ENCODE measurements at regions not wholly inside any gene's neighbourhood (a gene's known extent, or its start where the extent isn't known, plus 50 kb on each side); places are given as distances from the start of the nearest gene placed in this dataset.
A peak's percentile ranks its signal among the peaks of the same experiment; 100 is the strongest.
"Not testable (repeated sequence)": the region's sequence is repeated elsewhere in the genome, so short reads cannot be mapped to it uniquely, and the experiment has no call there.

DNA sequence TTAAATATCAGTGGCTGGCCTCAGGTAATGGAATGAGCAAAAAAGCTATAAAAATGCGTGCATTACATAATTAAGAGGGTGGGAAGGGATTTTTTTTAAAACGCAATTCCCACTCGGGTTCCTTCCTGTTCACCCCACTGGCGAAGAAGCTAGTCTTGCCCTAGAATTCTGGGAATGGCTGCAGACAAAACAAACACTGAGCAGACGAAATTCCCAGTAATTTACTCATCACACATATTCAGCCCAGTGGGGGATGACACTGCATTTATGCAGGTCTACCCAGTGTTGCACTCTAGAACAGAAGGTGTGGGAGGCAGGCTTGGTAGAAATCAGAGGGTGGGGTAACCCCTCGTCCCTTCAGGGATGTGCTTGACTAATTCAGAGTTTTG, 2695.0 kb upstream of the DEFB115 start:
- ATAC-seq (ENCODE audit: low FRiP score) = no peak
- no peak for DNase-seq (ENCODE audit: low spot score)
- TF ChIP-seq, protein P1, sequence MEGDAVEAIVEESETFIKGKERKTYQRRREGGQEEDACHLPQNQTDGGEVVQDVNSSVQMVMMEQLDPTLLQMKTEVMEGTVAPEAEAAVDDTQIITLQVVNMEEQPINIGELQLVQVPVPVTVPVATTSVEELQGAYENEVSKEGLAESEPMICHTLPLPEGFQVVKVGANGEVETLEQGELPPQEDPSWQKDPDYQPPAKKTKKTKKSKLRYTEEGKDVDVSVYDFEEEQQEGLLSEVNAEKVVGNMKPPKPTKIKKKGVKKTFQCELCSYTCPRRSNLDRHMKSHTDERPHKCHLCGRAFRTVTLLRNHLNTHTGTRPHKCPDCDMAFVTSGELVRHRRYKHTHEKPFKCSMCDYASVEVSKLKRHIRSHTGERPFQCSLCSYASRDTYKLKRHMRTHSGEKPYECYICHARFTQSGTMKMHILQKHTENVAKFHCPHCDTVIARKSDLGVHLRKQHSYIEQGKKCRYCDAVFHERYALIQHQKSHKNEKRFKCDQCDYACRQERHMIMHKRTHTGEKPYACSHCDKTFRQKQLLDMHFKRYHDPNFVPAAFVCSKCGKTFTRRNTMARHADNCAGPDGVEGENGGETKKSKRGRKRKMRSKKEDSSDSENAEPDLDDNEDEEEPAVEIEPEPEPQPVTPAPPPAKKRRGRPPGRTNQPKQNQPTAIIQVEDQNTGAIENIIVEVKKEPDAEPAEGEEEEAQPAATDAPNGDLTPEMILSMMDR (IDR thresholded peaks at IDR 0.05) = no peak

DNA sequence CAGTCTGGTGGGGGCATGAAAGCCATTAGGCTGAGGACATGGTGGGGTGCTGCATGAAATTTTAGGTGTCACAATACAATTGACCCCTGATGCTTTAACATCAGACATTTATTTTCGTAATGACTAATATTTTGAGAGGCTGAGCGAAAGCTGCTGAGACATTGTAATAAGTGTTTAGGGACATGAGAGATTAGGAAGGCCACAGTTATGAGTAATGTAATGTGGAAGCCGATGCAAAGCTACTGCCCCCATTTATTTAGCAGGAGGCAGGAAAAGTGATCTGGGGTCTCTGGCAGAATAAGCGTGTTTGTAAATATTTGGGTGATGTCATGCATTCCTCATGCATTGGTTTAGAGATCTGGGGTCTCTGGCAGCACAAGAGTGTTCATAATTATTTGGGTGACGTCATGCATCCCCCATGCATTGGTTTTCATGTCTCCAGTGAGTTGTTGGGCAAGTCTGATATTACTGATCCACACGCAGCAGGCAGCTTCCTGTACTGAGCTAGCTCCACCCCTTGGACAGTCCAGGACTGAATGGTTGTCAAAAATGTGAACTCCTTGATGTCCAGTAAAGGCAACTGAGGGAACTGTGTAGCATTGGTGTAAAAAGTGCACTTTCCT, 2694.5 kb upstream of the DEFB115 start:
- ATAC-seq (ENCODE audit: low FRiP score) = not testable (repeated sequence)

DNA sequence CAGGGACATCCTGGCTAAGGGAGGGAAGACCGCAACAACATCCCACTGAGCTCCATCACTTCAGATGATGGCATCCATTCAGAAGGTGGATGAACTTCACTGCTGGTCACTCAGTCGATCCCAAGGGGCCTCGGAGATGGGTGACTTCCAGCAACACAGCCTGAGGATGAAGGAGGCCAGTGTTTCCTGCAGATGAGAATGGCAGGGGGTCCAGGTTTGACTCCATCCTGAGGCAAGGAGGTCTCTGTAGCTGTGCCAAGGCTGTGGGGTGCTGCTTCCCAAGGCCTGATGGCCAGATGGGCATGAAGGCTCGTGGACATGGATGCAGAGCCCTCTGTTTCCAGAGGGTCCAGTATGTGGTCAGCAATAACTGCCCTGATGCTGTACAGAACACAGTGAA, 2693.4 kb upstream of the DEFB115 start:
- DNase-seq (ENCODE audit: low spot score); ATAC-seq (ENCODE audit: low FRiP score): not testable (repeated sequence)

More for the DNA sequence above, 2694.5 kb upstream of the DEFB115 start:
- DNase-seq (ENCODE audit: low spot score) = not testable (repeated sequence)

DNA sequence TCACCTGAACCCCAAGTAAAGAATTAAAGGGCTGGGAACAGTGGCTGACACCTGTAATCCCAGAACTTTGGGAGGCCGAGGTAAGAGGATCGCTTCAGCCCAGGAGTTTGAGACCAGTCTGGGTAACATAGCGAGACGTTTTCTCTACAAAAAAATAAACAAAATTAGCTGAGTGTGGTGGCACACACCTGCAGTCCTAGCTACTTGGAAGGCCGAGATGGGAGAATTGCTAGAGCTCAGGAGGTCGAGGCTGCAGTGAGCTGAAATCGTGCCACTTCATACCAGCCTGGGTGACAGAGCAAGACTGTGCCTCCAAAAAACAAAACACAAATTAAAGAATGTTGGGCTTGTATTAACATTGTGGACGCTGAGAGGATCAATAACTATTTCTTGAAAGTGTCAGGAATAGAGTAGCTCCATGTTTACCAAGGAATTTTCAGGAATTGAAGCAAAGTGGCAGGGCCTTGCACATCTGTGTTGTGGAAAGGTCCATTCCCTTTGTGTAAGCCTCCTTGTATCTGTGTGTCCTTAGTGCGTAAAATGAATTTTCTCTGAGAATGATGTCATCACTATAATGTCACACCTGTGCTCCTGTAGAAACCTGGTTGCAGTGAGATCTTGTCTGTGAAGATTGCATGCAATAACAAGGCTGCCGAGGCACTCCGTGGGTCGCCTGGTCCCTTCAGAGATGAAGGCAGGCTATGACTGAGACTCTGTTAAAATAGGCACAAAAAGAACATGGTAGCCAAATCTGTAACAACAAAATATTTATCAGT, 2692.6 kb upstream of the DEFB115 start:
- DNase-seq (ENCODE audit: low spot score); ATAC-seq (ENCODE audit: low FRiP score): not testable (repeated sequence)

DNA sequence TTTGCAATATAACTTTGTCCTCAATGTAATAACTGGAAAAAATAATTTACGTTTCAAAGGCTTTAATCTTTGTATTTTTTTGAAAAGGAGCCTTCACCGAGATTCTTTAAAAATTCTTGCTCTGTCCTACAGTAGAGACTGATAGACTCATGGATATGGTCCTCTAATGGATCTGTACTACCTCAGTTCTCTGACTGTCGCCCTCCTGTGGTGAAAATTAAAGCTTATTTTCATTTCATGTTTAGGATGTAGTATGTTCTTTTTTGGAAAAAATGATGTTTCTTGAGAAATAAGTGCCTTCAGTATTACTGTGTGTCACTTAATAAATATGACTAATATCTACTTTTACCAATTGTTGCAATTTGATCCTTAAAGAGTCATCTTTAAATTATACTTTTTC, 2681.5 kb upstream of the DEFB115 start:
- ATAC-seq (ENCODE audit: low FRiP score) = not testable (repeated sequence)

DNA sequence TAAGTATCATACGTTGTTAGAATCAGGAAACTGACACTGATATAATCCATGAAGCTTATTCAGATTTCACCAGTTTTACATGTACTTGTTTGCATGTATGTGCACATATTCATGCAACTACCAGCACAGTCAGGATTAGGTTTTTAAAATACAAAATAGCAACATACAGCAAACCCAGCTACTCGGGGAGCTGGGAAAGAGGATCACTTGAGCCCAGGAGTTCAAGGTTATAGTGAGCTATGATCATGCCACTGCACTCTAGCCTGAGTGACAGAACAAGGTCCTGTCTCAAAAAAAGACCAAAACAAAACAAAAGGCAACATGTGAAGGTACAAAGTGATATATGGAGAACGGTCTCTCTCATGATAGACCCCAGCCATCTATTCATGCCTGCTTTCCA, 2665.8 kb upstream of the DEFB115 start:
- not testable (repeated sequence) for ATAC-seq (ENCODE audit: low FRiP score); DNase-seq (ENCODE audit: low spot score)

More for the DNA sequence above, 2681.5 kb upstream of the DEFB115 start:
- not testable (repeated sequence) for DNase-seq (ENCODE audit: low spot score)

DNA sequence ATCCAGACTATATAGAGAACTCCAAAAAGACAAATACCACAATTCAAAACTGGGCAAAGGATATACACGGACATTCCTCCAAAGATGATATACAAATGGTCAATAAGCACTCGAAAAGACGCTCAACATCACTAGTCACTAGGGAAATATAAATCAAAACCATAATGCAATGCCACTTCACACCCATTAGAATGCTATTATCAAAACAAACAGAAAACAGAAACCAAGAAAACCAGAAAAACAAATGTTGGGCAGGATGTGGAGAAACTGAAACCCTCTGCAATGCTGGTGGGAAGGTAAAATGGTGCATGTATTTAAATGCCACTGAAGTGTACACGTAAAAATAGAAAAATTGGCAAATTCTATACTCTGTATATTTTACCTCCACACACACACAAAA, 2664.1 kb upstream of the DEFB115 start:
- ATAC-seq (ENCODE audit: low FRiP score); DNase-seq (ENCODE audit: low spot score): not testable (repeated sequence)

DNA sequence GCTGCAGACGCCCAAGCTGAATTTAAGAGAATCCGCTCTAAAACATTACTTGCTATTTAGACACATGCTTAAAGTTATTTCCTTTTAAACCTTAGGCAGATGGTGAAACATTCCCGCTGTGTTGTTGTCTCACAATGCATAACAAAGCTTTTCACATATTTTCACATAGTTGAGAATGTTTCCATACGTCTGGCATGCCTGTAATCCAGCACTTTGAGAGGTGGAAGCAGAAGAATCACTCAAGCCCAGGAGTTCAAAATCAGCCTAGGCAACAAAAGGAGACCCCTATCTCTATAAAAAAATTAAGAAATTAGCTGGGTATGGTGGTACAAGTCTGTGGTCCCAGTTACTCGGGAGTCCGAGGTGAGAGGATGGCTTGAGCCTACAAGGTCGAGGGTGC, 2663.0 kb upstream of the DEFB115 start:
- DNase-seq (ENCODE audit: low spot score); ATAC-seq (ENCODE audit: low FRiP score): not testable (repeated sequence)

DNA sequence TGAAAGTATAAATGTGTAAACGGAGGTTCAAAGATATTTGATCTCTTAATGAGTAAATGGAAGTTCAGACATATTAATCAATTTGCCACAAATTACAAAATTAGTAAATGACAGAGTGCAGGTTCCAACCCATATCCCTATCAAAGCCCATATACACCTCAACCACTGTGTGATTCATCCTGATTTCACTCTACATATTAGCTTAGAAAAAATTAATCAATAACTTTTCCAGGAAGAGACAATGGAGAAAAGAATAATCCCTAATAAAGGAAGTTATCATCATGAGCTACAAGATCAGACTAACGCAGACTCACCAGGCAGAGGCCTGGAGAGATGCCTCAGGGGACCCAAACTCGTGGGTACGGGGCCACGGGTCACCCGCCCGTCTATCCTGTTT, 2655.5 kb upstream of the DEFB115 start:
- ATAC-seq (ENCODE audit: low FRiP score); DNase-seq (ENCODE audit: low spot score): not testable (repeated sequence)

DNA sequence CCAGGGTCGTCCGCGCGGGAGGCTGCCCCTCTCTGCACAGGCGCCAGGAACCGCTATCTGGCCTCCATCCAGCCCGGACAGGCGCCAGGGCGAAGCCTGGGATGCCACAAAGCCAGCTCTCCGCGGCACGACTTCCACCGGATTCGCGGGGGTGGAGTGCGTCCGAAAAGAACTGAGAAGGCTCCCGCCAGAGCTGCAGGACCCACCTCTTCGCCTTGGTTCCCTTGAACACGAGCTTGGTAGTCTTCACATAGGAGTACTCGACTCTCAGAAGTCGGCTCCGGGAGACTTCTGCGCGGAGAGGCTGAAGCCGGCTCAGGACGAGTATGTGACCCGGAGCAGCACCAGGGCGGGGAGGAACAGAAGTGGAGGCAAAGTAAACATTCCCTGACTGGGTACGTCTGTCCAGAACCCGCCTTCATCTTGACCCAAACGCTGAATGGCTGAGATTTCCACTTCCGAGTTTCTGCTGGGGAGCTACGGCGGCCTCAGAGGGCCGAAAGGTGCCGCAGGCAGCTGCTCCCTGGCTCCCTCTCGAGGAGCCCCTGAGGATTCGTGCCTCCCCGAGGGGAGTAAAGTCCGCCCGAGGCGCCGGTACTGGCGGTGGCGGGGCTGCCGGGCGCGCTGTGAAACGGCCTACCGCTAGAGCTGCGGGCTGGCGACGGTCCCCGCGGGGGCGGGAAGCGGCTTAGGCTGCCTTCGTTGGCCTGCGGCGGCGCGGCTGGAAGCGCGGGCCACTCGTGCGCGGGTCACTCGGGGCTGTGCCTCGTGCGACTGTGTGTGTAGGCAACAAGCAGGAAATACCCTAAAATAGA, 2654.9 kb upstream of the DEFB115 start:
- DNase-seq (ENCODE audit: low spot score) (peak; percentile 27), ATAC-seq (ENCODE audit: low FRiP score) (peak; percentile 97)

DNA sequence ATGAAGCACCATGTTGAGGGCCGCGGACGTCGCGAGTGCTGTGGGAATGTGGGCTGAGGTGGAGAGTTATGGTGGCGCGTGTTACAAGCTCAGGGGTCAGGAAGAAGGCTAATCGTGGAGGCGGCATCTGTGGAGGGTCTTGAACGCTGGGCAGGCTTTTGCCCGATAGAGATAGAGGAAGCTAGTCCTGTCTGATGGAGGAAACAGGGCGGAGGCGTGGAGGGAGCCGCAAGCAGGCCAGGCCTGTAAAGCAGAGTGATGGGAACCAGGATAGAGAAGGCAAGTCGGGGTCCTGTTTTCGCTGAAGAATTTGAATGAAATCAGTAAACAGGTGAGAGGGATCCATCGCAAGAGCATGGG, 2654.3 kb upstream of the DEFB115 start:
- not testable (repeated sequence) for DNase-seq (ENCODE audit: low spot score); ATAC-seq (ENCODE audit: low FRiP score)

DNA sequence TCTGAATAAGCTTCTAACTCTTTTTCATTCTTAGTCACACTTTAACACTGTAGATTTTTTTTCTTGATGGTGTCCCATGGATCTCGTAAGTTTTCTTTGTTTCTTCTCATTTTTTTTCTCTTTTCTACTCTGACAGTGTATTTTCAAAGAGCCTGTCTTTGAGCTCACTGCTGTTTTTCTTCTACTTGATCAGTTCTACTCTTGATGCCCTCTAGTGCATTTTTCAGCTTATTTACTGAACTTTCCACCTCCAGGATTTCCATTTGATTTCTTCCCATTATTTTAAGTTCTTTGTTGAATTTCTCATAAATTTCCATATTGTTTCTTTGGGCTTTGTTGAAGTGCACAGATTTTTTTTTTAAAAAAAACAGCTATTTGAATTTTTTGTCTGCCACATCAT, 2641.1 kb upstream of the DEFB115 start:
- ATAC-seq (ENCODE audit: low FRiP score) = no peak
- no peak for DNase-seq (ENCODE audit: low spot score)
- TF ChIP-seq, protein P1 (IDR thresholded peaks at IDR 0.05) = no peak

DNA sequence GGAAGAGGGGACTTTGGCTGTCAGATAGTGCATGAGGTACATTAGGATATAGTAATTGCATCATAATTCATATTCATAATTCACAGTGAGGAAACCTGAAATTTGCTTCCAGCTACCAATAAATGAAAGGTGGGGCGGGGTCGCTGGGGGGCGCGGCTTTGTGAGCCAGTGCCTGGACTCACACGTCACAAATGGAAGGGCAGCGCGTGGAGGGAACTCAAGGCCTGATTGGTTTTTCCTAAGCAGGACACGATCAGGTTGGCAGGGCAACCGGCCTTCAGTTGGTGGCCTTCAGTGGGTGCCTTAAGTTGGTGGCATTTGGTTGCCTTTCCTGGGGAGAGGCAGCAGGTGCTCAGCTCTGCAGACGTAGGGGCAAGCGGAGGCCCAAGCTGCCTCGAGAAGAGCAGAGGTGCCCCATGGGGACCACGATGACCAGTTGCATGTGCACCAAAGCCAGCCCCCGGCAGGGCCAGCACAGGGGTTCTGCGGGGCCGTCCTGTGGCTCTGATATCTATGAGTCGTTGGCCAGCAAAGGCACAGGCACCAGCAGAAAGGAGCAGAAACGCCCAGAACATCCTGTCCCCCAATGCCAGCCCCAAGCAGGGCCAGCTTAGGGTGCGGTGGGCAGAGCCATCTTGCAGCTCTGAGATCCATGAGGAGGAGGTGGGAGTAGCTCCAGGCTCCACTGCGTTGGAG, 2637.4 kb upstream of the DEFB115 start:
- not testable (repeated sequence) for DNase-seq (ENCODE audit: low spot score); ATAC-seq (ENCODE audit: low FRiP score)

DNA sequence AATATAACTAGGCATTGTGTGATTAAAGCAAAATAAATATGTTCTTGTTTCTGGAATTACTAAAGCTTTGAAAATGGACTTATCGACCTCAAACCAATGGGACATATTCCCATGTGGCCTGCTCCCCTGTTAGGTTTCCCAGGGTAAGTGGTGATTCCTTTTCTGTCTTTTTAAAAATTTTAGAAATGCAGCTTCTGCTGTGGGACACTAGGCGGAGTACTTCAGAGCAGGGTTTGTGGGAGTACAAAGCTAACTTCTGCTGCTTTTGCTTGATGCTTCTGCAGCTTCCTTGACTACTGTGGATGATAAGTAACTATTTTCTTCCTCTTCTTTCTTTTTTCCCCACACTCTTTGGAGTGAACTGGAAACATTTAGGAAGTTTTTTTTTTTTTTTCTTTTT, 2632.4 kb upstream of the DEFB115 start:
- not testable (repeated sequence) for ATAC-seq (ENCODE audit: low FRiP score); DNase-seq (ENCODE audit: low spot score)

DNA sequence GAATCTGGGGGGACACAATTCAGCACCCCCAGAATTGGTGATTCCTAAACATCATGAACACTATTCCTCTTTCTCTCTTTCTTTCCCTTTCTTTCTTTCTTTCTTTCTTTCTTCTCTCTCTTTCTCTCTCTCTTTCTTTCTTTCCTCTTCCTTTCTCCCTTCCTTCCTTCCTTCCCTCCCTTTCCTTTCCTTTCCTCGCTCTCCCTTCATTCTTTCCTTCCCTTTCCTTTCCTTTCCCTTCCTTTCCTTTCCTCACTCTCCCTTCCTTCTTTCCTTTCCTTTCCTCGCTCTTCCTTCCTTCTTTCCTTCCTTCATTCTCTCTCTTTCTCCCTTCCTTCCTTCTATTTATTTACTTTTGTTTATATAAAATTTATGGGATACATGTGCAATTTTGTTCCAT, 2616.6 kb upstream of the DEFB115 start:
- DNase-seq (ENCODE audit: low spot score); ATAC-seq (ENCODE audit: low FRiP score): not testable (repeated sequence)
